HG03520 (cell line): ENCODE measurements at regions not wholly inside any gene's neighbourhood (a gene's known extent, or its start where the extent isn't known, plus 50 kb on each side); places are given as distances from the start of the nearest gene placed in this dataset.
A peak's percentile ranks its signal among the peaks of the same experiment; 100 is the strongest.

Experiments used
- ATAC-seq: cut with Tn5 transposase; IDR thresholded peaks from one replicate; pipeline ENCODE4 v1.9.1; 2021; ENCODE audit warnings: mild to moderate bottlenecking, moderate library complexity; ENCODE audit not compliant: unreplicated experiment

- ATAC-seq = no peak
These were observed 93.4 kb upstream of the NAA20 start for GRCh38 chr20:19923762-19924161.

- ATAC-seq = no peak
These were observed 92.9 kb upstream of the NAA20 start for GRCh38 chr20:19924255-19924654.

- ATAC-seq = no peak
These were observed 90.6 kb upstream of the NAA20 start for GRCh38 chr20:19926591-19926990.

- ATAC-seq = no peak
These were observed 88.7 kb upstream of the NAA20 start for GRCh38 chr20:19928328-19929011.

GRCh38 chr20:19929012-19929360, 88.2 kb upstream of the NAA20 start:
- no peak for ATAC-seq

GRCh38 chr20:19929481-19930145, 87.5 kb upstream of the NAA20 start:
- ATAC-seq = no peak

GRCh38 chr20:19930426-19930825, 86.7 kb upstream of the NAA20 start:
- no peak for ATAC-seq

GRCh38 chr20:19932170-19932667, 84.9 kb upstream of the NAA20 start:
- ATAC-seq = no peak

GRCh38 chr20:19934792-19935491, 82.2 kb upstream of the NAA20 start:
- no peak for ATAC-seq

GRCh38 chr20:19935842-19936241, 81.3 kb upstream of the NAA20 start:
- ATAC-seq = no peak

GRCh38 chr20:19936466-19937200, 80.5 kb upstream of the NAA20 start:
- no peak for ATAC-seq

- ATAC-seq = peak; percentile 32
These were observed 79.9 kb upstream of the NAA20 start for GRCh38 chr20:19937218-19937617.

GRCh38 chr20:19937651-19938420, 79.3 kb upstream of the NAA20 start:
- peak; percentile 95 for ATAC-seq

- ATAC-seq = no peak
These were observed 78.6 kb upstream of the NAA20 start for GRCh38 chr20:19938421-19939090.

GRCh38 chr20:19940988-19941460, 76.1 kb upstream of the NAA20 start:
- no peak for ATAC-seq

- ATAC-seq = no peak
These were observed 74.6 kb upstream of the NAA20 start for GRCh38 chr20:19942611-19943010.

GRCh38 chr20:19943061-19943521, 74.1 kb upstream of the NAA20 start:
- no peak for ATAC-seq

- ATAC-seq = peak; percentile 43
These were observed 72.2 kb upstream of the NAA20 start for GRCh38 chr20:19944772-19945459.
